HFFc6 (cell line): ENCODE measurements at regions not wholly inside any gene's neighbourhood (a gene's known extent, or its start where the extent isn't known, plus 50 kb on each side); places are given as distances from the start of the nearest gene placed in this dataset.

ENCODE experiments used
- DNase-seq: peaks from one replicate; pipeline ENCODE4 v3.0.0-alpha.2; 2018
- H3K27ac Mint-ChIP-seq: 2 replicates; pipeline ENCODE4 v1.8.0; 2020; ENCODE audit warnings: mild to moderate bottlenecking, mixed read lengths
- H3K27me3 Mint-ChIP-seq: 2 replicates; pipeline ENCODE4 v1.8.0; 2021; ENCODE audit warnings: mild to moderate bottlenecking, moderate library complexity, mixed read lengths; ENCODE audit not compliant: insufficient read depth
- H3K36me3 Mint-ChIP-seq: 2 replicates; pipeline ENCODE4 v1.8.0; 2021; ENCODE audit warnings: low read depth, mixed read lengths
- H3K4me1 Mint-ChIP-seq: 2 replicates; pipeline ENCODE4 v1.8.0; 2020; ENCODE audit warnings: low read depth, mixed read lengths
- H3K4me3 Mint-ChIP-seq: 2 replicates; pipeline ENCODE4 v1.8.0; 2020; ENCODE audit warnings: mild to moderate bottlenecking, moderate library complexity, mixed read lengths
- H3K9me3 Mint-ChIP-seq: 2 replicates; pipeline ENCODE4 v1.8.0; 2020; ENCODE audit warnings: mild to moderate bottlenecking, mixed read lengths
- CTCF ChIP-seq: fragments of 200-600 bp; sonication (generic); IDR thresholded peaks from 2 replicates; pipeline ENCODE4 v1.5.0; 2021; ENCODE audit warnings: antibody characterized with exemption, mild to moderate bottlenecking

- Mint-ChIP-seq H3K36me3 (no peaks in the 10 kb centered on the region), H3K9me3 (no peaks in the 10 kb centered on the region), H3K4me3 (no peak overlapping the region), H3K4me1 (no peaks in the 10 kb centered on the region), H3K27ac (no peak overlapping the region), H3K27me3 (peaks cover 1% of the 10 kb centered on the region)
- no peak for DNase-seq
- no peak for TF ChIP-seq CTCF
Measured at GRCh38 chr10:109029870-109030269, 893.4 kb downstream of the XPNPEP1 start.

- no peak for TF ChIP-seq CTCF
- Mint-ChIP-seq H3K27me3 (peaks cover 1% of the 10 kb centered on the region), H3K9me3 (no peaks in the 10 kb centered on the region), H3K27ac (no peak overlapping the region), H3K36me3 (no peaks in the 10 kb centered on the region), H3K4me3 (no peak overlapping the region), H3K4me1 (no peaks in the 10 kb centered on the region)
- DNase-seq, result peak; percentile 29
Measured at GRCh38 chr10:109027534-109028185, 895.7 kb downstream of the XPNPEP1 start.

- H3K4me3 Mint-ChIP-seq, result no peak overlapping the region
- DNase-seq, result no peak
- H3K27ac Mint-ChIP-seq, result no peak overlapping the region
- TF ChIP-seq CTCF, result no peak
- no peaks in the 10 kb centered on the region for H3K36me3 Mint-ChIP-seq
- H3K4me1 Mint-ChIP-seq, result no peaks in the 10 kb centered on the region
- H3K27me3 Mint-ChIP-seq, result peaks cover 1% of the 10 kb centered on the region
- H3K9me3 Mint-ChIP-seq, result no peaks in the 10 kb centered on the region
Measured at GRCh38 chr10:109025172-109025571, 898.1 kb downstream of the XPNPEP1 start.

- no peaks in the 10 kb centered on the region for H3K36me3 Mint-ChIP-seq
- H3K4me1 Mint-ChIP-seq, result no peaks in the 10 kb centered on the region
- no peak for TF ChIP-seq CTCF
- H3K4me3 Mint-ChIP-seq, result no peak overlapping the region
- no peak overlapping the region for H3K27ac Mint-ChIP-seq
- H3K9me3 Mint-ChIP-seq, result no peaks in the 10 kb centered on the region
- peaks cover 1% of the 10 kb centered on the region for H3K27me3 Mint-ChIP-seq
- DNase-seq, result no peak
Measured at GRCh38 chr10:109022417-109023049, 900.8 kb downstream of the XPNPEP1 start.

- H3K27me3 Mint-ChIP-seq, result no peaks in the 10 kb centered on the region
- DNase-seq, result no peak
- no peaks in the 10 kb centered on the region for H3K9me3 Mint-ChIP-seq
- H3K4me3 Mint-ChIP-seq, result no peak overlapping the region
- peak; percentile 49; the same call in 1 of the 2 replicates for TF ChIP-seq CTCF
- H3K36me3 Mint-ChIP-seq, result no peaks in the 10 kb centered on the region
- no peak overlapping the region for H3K27ac Mint-ChIP-seq
- H3K4me1 Mint-ChIP-seq, result no peaks in the 10 kb centered on the region
Measured at GRCh38 chr10:109019001-109019424, 904.3 kb downstream of the XPNPEP1 start.
